ENCODE measurements at regions not wholly inside any gene's neighbourhood (a gene's known extent, or its start where the extent isn't known, plus 50 kb on each side); places are given as distances from the start of the nearest gene placed in this dataset.

GRCh38 chr7:25048444-25048834, 68.5 kb upstream of the OSBPL3 start:
- ATAC-seq (no peak), FAIRE-seq (no peak), DNase-seq (ENCODE audit: low read depth, low spot score) (no peak)
- no peak overlapping the region for H3K9ac ChIP-seq (ENCODE audit: control insufficient read depth, insufficient read depth, low read length)
- no peaks in the 10 kb centered on the region for H3K79me2 ChIP-seq (ENCODE audit: control insufficient read depth, insufficient read depth, low read length)
- RAD21 ChIA-PET (ENCODE audit: unreplicated experiment), result no interaction called here
- no peaks in the 10 kb centered on the region for H3K36me3 ChIP-seq (ENCODE audit: control insufficient read depth in 2 of 2, insufficient read depth in 2 of 2, low read length in 1 of 2)
- intact Hi-C loops (cut with micrococcal nuclease; ENCODE audit: unreplicated experiment) (no loop called here), in situ Hi-C loops (cut with MboI) (no loop called here)
- no peaks in the 10 kb centered on the region for H3K9me3 ChIP-seq (replicated peaks; ENCODE audit: control insufficient read depth, insufficient read depth, low read length)
- H2AFZ ChIP-seq (ENCODE audit: control insufficient read depth, low read depth, low read length), result no peak overlapping the region
- 68% methylated on average over 1 of the region's 1 CpG for WGBS (ENCODE audit: insufficient coverage, insufficient replicate concordance, low lambda C conversion rate, missing lambda C conversion rate)
- TF ChIP-seq ELK1 (IDR thresholded peaks at IDR 0.05; ENCODE audit: low read depth, low read length), result no peak
- TF ChIP-seq YBX1 (IDR thresholded peaks at IDR 0.05), result no peak
- TF ChIP-seq CEBPZ (IDR thresholded peaks at IDR 0.05; ENCODE audit: low read depth, low read length), result no peak
- no peak for TF ChIP-seq RELA (IDR thresholded peaks at IDR 0.05; ENCODE audit: borderline replicate concordance, partially characterized antibody)
- TF ChIP-seq CHD1 (IDR thresholded peaks at IDR 0.05; ENCODE audit: low read depth, low read length), result no peak
- no peak for TF ChIP-seq JUNB (IDR thresholded peaks at IDR 0.05)
- no peak for TF ChIP-seq SIX5 (IDR thresholded peaks at IDR 0.05; ENCODE audit: low read depth, low read length, severe bottlenecking)
- TF ChIP-seq MYB (IDR thresholded peaks at IDR 0.05; ENCODE audit: borderline replicate concordance, low read depth, low read length), result no peak
- no peak for TF ChIP-seq SUZ12 (IDR thresholded peaks at IDR 0.05; ENCODE audit: unreplicated experiment)
- TF ChIP-seq, protein P1, sequence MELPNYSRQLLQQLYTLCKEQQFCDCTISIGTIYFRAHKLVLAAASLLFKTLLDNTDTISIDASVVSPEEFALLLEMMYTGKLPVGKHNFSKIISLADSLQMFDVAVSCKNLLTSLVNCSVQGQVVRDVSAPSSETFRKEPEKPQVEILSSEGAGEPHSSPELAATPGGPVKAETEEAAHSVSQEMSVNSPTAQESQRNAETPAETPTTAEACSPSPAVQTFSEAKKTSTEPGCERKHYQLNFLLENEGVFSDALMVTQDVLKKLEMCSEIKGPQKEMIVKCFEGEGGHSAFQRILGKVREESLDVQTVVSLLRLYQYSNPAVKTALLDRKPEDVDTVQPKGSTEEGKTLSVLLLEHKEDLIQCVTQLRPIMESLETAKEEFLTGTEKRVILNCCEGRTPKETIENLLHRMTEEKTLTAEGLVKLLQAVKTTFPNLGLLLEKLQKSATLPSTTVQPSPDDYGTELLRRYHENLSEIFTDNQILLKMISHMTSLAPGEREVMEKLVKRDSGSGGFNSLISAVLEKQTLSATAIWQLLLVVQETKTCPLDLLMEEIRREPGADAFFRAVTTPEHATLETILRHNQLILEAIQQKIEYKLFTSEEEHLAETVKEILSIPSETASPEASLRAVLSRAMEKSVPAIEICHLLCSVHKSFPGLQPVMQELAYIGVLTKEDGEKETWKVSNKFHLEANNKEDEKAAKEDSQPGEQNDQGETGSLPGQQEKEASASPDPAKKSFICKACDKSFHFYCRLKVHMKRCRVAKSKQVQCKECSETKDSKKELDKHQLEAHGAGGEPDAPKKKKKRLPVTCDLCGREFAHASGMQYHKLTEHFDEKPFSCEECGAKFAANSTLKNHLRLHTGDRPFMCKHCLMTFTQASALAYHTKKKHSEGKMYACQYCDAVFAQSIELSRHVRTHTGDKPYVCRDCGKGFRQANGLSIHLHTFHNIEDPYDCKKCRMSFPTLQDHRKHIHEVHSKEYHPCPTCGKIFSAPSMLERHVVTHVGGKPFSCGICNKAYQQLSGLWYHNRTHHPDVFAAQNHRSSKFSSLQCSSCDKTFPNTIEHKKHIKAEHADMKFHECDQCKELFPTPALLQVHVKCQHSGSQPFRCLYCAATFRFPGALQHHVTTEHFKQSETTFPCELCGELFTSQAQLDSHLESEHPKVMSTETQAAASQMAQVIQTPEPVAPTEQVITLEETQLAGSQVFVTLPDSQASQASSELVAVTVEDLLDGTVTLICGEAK (IDR thresholded peaks at IDR 0.05; ENCODE audit: borderline replicate concordance), result no peak
- no TSS peak for BruUV-seq (replicated peaks)
- CTCF ChIA-PET, result no interaction called here
- no peaks in the 10 kb centered on the region for H4K20me1 ChIP-seq (ENCODE audit: control insufficient read depth, insufficient read depth)
- SMC1A ChIA-PET (ENCODE audit: uncharacterized antibody, unreplicated experiment), result interaction anchor here (1.2 kb wide), 1 partner anchor 66 kb away, joined by 3 read pairs; no protein-coding TSS in a partner anchor
- H3K4me3 ChIP-seq, result no peak overlapping the region
- POLR2A ChIA-PET, result no interaction called here
- H3K4me2 ChIP-seq (ENCODE audit: control insufficient read depth, insufficient read depth), result no peak overlapping the region
- H3K27me3 ChIP-seq (replicated peaks in 1 of 2; ENCODE audit: control insufficient read depth in 2 of 2, insufficient read depth in 2 of 2, low read length in 1 of 2), result no peaks in the 10 kb centered on the region
- H3K4me1 ChIP-seq (ENCODE audit: control insufficient read depth, insufficient read depth, low read length), result no peaks in the 10 kb centered on the region
- no peak overlapping the region for H3K27ac ChIP-seq (ENCODE audit: control insufficient read depth, insufficient read depth)
